Progenitor cell of endocrine pancreas (in vitro differentiated cells): ENCODE measurements at regions not wholly inside any gene's neighbourhood (a gene's known extent, or its start where the extent isn't known, plus 50 kb on each side); places are given as distances from the start of the nearest gene placed in this dataset.
"Not testable (repeated sequence)": the region's sequence is repeated elsewhere in the genome, so short reads cannot be mapped to it uniquely, and the experiment has no call there.

Source experiments
- DNase-seq: peaks from one replicate; pipeline ENCODE4 v3.0.0; 2021; ENCODE audit warnings: low spot score; ENCODE audit not compliant: unreplicated experiment
- H3K27ac Mint-ChIP-seq: 2 replicates; pipeline ENCODE4 v1.8.0; 2021; ENCODE audit warnings: mild to moderate bottlenecking, moderate library complexity, mixed read lengths
- H3K27me3 Mint-ChIP-seq: 2 replicates; pipeline ENCODE4 v1.8.0; 2021; ENCODE audit warnings: mixed read lengths
- H3K36me3 Mint-ChIP-seq: 2 replicates; pipeline ENCODE4 v1.8.0; 2022; ENCODE audit warnings: mixed read lengths; ENCODE audit not compliant: insufficient read depth
- H3K4me1 Mint-ChIP-seq: 2 replicates; pipeline ENCODE4 v1.8.0; 2021; ENCODE audit warnings: low read depth, mixed read lengths
- H3K4me3 Mint-ChIP-seq: 2 replicates; pipeline ENCODE4 v1.8.0; 2021; ENCODE audit warnings: low read depth, mild to moderate bottlenecking, moderate library complexity, mixed read lengths
- H3K9me3 Mint-ChIP-seq: 2 replicates; pipeline ENCODE4 v1.8.0; 2021; ENCODE audit warnings: low read depth, mixed read lengths
- CTCF ChIP-seq: fragments of 200-600 bp; sonication (generic); IDR thresholded peaks from one replicate; pipeline ENCODE4 v1.5.0; 2021; ENCODE audit warnings: antibody characterized with exemption, mild to moderate bottlenecking; ENCODE audit not compliant: unreplicated experiment

- Mint-ChIP-seq H3K27me3 (no peaks in the 10 kb centered on the region), H3K4me3 (no peak overlapping the region), H3K36me3 (no peaks in the 10 kb centered on the region), H3K4me1 (no peaks in the 10 kb centered on the region), H3K27ac (no peak overlapping the region), H3K9me3 (peaks cover 7% of the 10 kb centered on the region)
- no peak for DNase-seq
- TF ChIP-seq CTCF, result no peak
These were observed 82.2 kb upstream of the LRFN2 start for GRCh38 chr6:40669343-40669742.

- Mint-ChIP-seq H3K4me3 (no peak overlapping the region), H3K27me3 (no peaks in the 10 kb centered on the region), H3K9me3 (peaks cover 10% of the 10 kb centered on the region), H3K36me3 (no peaks in the 10 kb centered on the region), H3K4me1 (no peaks in the 10 kb centered on the region), H3K27ac (no peak overlapping the region)
- no peak for TF ChIP-seq CTCF
- DNase-seq, result no peak
These were observed 81.0 kb upstream of the LRFN2 start for GRCh38 chr6:40668203-40668602.

DNA sequence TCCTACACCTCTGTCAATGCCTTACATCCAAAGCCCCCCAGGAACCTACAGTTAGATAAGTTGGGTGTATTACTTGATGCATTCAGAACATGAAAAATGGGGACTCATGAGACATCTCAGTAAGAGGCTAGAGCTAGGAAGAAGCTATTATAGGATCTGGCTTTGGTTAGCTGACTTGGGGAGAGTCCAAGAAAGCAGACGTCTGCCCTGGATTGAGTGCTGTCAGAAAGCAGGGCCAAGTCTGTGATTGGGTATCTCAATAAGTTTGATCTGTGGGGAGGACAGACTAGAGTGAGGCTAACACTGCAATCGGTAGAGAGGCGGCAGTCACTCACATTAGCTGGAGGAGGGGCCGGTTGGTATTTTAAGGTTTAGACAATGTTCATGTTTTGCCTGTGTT lies 79.4 kb upstream of the LRFN2 start:
- Mint-ChIP-seq H3K4me3 (no peak overlapping the region), H3K4me1 (no peaks in the 10 kb centered on the region), H3K27ac (no peak overlapping the region), H3K9me3 (peaks cover 10% of the 10 kb centered on the region), H3K36me3 (no peaks in the 10 kb centered on the region), H3K27me3 (no peaks in the 10 kb centered on the region)
- no peak for DNase-seq
- no peak for TF ChIP-seq CTCF

DNA sequence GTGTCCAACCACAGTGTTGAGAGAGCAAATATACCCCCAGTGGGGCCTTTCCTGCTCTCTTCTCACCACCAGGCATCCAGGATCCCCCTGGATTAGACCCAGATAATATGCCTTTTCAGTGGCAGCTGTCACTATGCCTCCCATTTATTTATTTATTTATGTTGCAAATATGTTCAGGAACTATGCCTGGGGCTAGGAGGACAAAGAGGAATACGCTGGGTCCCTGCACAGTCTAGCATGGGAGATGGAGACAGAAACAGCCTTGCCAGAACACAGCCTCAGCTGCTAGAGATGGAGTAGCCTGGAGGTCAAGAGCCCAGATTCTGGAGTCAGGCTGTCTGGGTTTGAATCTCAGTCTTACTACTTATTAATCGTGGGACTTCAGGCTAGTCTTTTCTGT lies 74.6 kb upstream of the LRFN2 start:
- H3K27me3 Mint-ChIP-seq, result peaks cover 4% of the 10 kb centered on the region
- no peak for DNase-seq
- H3K9me3 Mint-ChIP-seq, result peaks cover 10% of the 10 kb centered on the region
- no peak overlapping the region for H3K27ac Mint-ChIP-seq
- H3K36me3 Mint-ChIP-seq, result no peaks in the 10 kb centered on the region
- no peaks in the 10 kb centered on the region for H3K4me1 Mint-ChIP-seq
- no peak for TF ChIP-seq CTCF
- no peak overlapping the region for H3K4me3 Mint-ChIP-seq

DNA sequence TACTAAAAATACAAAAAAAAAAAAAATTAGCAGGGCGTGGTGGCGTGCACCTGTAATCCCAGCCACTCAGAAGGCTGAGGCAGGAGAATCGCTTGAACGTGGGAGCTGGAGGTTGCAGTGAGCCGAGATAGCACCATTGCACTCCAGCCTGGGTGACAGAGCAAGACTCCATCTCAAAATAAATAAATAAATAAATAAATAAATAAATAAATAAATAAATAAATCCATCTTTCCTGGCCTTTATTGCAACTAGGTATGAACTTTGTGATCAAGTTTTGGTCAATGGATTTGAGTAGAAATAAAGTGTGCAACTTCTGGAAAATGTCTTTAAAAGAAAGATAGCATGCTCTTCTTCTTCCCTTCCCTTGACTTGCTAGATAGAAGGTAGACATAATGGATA lies 69.6 kb upstream of the LRFN2 start:
- H3K4me3 Mint-ChIP-seq, H3K9me3 Mint-ChIP-seq, H3K27me3 Mint-ChIP-seq, H3K4me1 Mint-ChIP-seq, H3K27ac Mint-ChIP-seq, H3K36me3 Mint-ChIP-seq, DNase-seq: not testable (repeated sequence)

DNA sequence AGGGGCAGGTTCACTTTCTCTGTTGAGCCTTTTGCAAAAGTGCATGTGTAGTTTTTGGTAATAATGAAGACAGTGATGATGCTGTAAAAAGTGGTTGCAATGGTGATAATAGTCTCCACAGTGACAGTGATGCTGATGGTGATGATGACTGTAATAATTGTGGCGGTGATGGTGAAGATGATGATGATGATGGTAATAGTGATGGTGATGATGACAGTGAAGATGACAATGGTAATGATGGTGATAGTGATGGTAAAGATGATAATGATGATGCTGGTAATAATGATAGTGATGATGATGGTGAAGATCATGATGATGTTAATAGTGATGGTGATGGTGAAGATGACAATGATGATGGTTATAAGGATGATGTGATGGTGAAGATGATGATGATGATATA lies 67.7 kb upstream of the LRFN2 start:
- no peak for DNase-seq
- TF ChIP-seq CTCF, result no peak
- Mint-ChIP-seq H3K27me3 (peaks cover 2% of the 10 kb centered on the region), H3K9me3 (no peaks in the 10 kb centered on the region), H3K36me3 (no peaks in the 10 kb centered on the region), H3K4me1 (peaks cover 6% of the 10 kb centered on the region), H3K4me3 (no peak overlapping the region), H3K27ac (no peak overlapping the region)
